ENCODE measurements at regions not wholly inside any gene's neighbourhood (a gene's known extent, or its start where the extent isn't known, plus 50 kb on each side); places are given as distances from the start of the nearest gene placed in this dataset.

DNA sequence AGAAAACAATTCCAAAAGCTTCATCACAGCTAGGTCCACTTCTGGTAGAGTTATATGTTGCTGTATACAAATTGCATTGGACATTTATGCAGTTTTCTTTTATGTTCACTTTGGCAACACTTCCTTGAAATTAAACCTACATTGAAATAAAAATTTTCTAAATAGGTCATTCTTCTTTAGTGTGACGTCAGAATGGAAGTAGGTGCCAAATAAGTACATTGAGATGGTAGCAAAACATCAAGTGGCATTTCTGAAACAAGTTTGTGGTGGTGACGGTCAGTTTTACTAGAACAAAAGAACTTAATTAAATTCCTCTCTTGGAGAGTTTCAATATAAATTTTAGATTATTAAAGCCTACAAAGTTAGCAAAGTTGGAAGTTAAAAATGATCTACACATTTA, 895.1 kb downstream of the CDH9 start:
- intact Hi-C loops (cut with DNase I; ENCODE audit: low total_unique reads): no loop called here
- H3K9me3 ChIP-seq: no peaks in the 10 kb centered on the region
- DNase-seq: no peak
- no peaks in the 10 kb centered on the region for H3K27me3 ChIP-seq
- no peak overlapping the region for H3K4me3 ChIP-seq
- no peaks in the 10 kb centered on the region for H3K36me3 ChIP-seq (ENCODE audit: low read depth, missing control alignments)
- WGBS, 2 donors: 67 to 72% methylated on average over 2 of the region's 2 CpGs
- no peak overlapping the region for H3K27ac ChIP-seq
- no peaks in the 10 kb centered on the region for H3K4me1 ChIP-seq
- TF ChIP-seq, protein P1, sequence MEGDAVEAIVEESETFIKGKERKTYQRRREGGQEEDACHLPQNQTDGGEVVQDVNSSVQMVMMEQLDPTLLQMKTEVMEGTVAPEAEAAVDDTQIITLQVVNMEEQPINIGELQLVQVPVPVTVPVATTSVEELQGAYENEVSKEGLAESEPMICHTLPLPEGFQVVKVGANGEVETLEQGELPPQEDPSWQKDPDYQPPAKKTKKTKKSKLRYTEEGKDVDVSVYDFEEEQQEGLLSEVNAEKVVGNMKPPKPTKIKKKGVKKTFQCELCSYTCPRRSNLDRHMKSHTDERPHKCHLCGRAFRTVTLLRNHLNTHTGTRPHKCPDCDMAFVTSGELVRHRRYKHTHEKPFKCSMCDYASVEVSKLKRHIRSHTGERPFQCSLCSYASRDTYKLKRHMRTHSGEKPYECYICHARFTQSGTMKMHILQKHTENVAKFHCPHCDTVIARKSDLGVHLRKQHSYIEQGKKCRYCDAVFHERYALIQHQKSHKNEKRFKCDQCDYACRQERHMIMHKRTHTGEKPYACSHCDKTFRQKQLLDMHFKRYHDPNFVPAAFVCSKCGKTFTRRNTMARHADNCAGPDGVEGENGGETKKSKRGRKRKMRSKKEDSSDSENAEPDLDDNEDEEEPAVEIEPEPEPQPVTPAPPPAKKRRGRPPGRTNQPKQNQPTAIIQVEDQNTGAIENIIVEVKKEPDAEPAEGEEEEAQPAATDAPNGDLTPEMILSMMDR (IDR thresholded peaks at IDR 0.05): no peak
- TF ChIP-seq POLR2A (IDR thresholded peaks at IDR 0.05): no peak

GRCh38 chr5:26121338-26121737, 917.0 kb downstream of the CDH9 start:
- WGBS, 2 donors: 71 to 73% methylated on average over 6 of the region's 6 CpGs
- DNase-seq: peak; percentile 22
- intact Hi-C loops (cut with DNase I; ENCODE audit: low total_unique reads): no loop called here

GRCh38 chr5:26104175-26104574, 934.2 kb downstream of the CDH9 start:
- TF ChIP-seq POLR2A (IDR thresholded peaks at IDR 0.05): no peak
- TF ChIP-seq, protein P1 (IDR thresholded peaks at IDR 0.05): no peak
- WGBS, 2 donors: 86 to 88% methylated on average over 2 of the region's 2 CpGs
- intact Hi-C loops (cut with DNase I; ENCODE audit: low total_unique reads): no loop called here
- H3K4me3 ChIP-seq: no peak overlapping the region
- H3K27me3 ChIP-seq: no peaks in the 10 kb centered on the region
- DNase-seq: no peak
- no peaks in the 10 kb centered on the region for H3K4me1 ChIP-seq
- H3K27ac ChIP-seq: no peak overlapping the region
- H3K9me3 ChIP-seq: no peaks in the 10 kb centered on the region
- no peaks in the 10 kb centered on the region for H3K36me3 ChIP-seq (ENCODE audit: low read depth, missing control alignments)

More at GRCh38 chr5:26121338-26121737, 917.0 kb downstream of the CDH9 start:
- TF ChIP-seq, protein P1 (IDR thresholded peaks at IDR 0.05): no peak
- no peak for TF ChIP-seq POLR2A (IDR thresholded peaks at IDR 0.05)
- Histone ChIP-seq H3K9me3 (no peaks in the 10 kb centered on the region), H3K4me3 (no peak overlapping the region), H3K27me3 (no peaks in the 10 kb centered on the region), H3K4me1 (no peaks in the 10 kb centered on the region), H3K27ac (no peak overlapping the region), H3K36me3 (ENCODE audit: low read depth, missing control alignments) (no peaks in the 10 kb centered on the region)

DNA sequence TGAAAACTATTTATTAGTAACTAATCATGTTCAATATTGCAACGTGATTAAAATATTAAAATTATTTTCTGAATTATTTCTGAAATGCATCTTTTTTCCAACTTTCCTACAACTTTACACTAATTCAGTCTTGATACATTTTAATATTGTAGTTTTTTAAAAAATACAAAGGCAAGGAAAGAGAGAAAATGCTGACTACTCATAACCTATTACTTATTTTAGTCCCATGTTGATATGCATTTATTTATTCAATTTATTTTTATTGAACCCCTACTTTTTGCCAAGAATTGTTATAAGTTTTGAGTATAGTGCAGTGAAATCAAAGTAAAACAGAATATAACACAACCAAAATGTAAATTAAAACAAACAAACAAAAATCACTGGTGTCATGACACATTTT, 978.2 kb downstream of the CDH9 start:
- 84 to 93% methylated on average over 1 of the region's 1 CpG for WGBS, 2 donors
- H3K9me3 ChIP-seq: no peaks in the 10 kb centered on the region
- intact Hi-C loops (cut with DNase I; ENCODE audit: low total_unique reads): no loop called here

GRCh38 chr5:26054594-26054993, 983.8 kb downstream of the CDH9 start:
- H3K36me3 ChIP-seq (ENCODE audit: low read depth, missing control alignments): no peaks in the 10 kb centered on the region
- intact Hi-C loops (cut with DNase I; ENCODE audit: low total_unique reads): no loop called here
- no peak overlapping the region for H3K27ac ChIP-seq
- H3K4me1 ChIP-seq: no peaks in the 10 kb centered on the region
- 80 to 95% methylated on average over 1 of the region's 1 CpG for WGBS, 2 donors
- no peak for DNase-seq
- H3K27me3 ChIP-seq: no peaks in the 10 kb centered on the region
- no peaks in the 10 kb centered on the region for H3K9me3 ChIP-seq
- TF ChIP-seq, protein P1 (IDR thresholded peaks at IDR 0.05): no peak
- TF ChIP-seq POLR2A (IDR thresholded peaks at IDR 0.05): no peak
- no peak overlapping the region for H3K4me3 ChIP-seq

More for the DNA sequence above, 978.2 kb downstream of the CDH9 start:
- Histone ChIP-seq H3K27me3 (no peaks in the 10 kb centered on the region), H3K4me1 (no peaks in the 10 kb centered on the region), H3K27ac (no peak overlapping the region), H3K36me3 (ENCODE audit: low read depth, missing control alignments) (no peaks in the 10 kb centered on the region), H3K4me3 (no peak overlapping the region)
- TF ChIP-seq, protein P1 (IDR thresholded peaks at IDR 0.05): no peak
- TF ChIP-seq POLR2A (IDR thresholded peaks at IDR 0.05): no peak
- no peak for DNase-seq
